HUES48 (cell line): ENCODE measurements at regions not wholly inside any gene's neighbourhood (a gene's known extent, or its start where the extent isn't known, plus 50 kb on each side); places are given as distances from the start of the nearest gene placed in this dataset.

ENCODE experiments used
- H3K27ac ChIP-seq: one replicate; pipeline ENCODE4 v1.7.0; 2013; ENCODE audit warnings: low read depth, low read length, inconsistent platforms
- H3K27me3 ChIP-seq: 2 replicates; pipeline ENCODE4 v1.6.1; 2013; ENCODE audit warnings: mild to moderate bottlenecking, low read length; ENCODE audit not compliant: control insufficient read depth, insufficient read depth
- H3K36me3 ChIP-seq: 2 replicates; pipeline ENCODE4 v1.6.1; 2013; ENCODE audit warnings: low read length; ENCODE audit not compliant: control insufficient read depth, insufficient read depth
- H3K4me1 ChIP-seq: 2 replicates; pipeline ENCODE4 v1.6.1; 2013; ENCODE audit warnings: mild to moderate bottlenecking, low read length; ENCODE audit not compliant: control insufficient read depth, insufficient read depth
- H3K4me3 ChIP-seq: 2 replicates; pipeline ENCODE4 v1.5.1; 2013; ENCODE audit warnings: mild to moderate bottlenecking, low read depth, low read length
- H3K9ac ChIP-seq: 2 replicates; pipeline ENCODE4 v1.6.1; 2013; ENCODE audit warnings: mild to moderate bottlenecking, low read depth, low read length, moderate library complexity
- H3K9me3 ChIP-seq: 2 replicates; pipeline ENCODE4 v1.6.1; 2013; ENCODE audit warnings: low read length; ENCODE audit not compliant: control insufficient read depth, insufficient read depth

GRCh38 chr6:104282581-104282980 is 577.1 kb downstream of the HACE1 start:
- Histone ChIP-seq H3K9me3 (no peaks in the 10 kb centered on the region), H3K4me1 (no peaks in the 10 kb centered on the region), H3K27me3 (no peaks in the 10 kb centered on the region), H3K27ac (no peak overlapping the region), H3K36me3 (no peaks in the 10 kb centered on the region), H3K4me3 (no peak overlapping the region), H3K9ac (no peak overlapping the region)

- no peaks in the 10 kb centered on the region for H3K4me1 ChIP-seq
- H3K9ac ChIP-seq, result no peak overlapping the region
- no peak overlapping the region for H3K4me3 ChIP-seq
- no peaks in the 10 kb centered on the region for H3K36me3 ChIP-seq
- H3K27me3 ChIP-seq, result no peaks in the 10 kb centered on the region
- H3K9me3 ChIP-seq, result 0 out of 2 replicates have a peak, but pooled peaks cover 6% of the 10 kb centered on the region
- no peak overlapping the region for H3K27ac ChIP-seq
These were observed 578.3 kb downstream of the HACE1 start for GRCh38 chr6:104281370-104281769.

GRCh38 chr6:104268389-104268788 is 591.3 kb downstream of the HACE1 start:
- Histone ChIP-seq H3K27ac (no peak overlapping the region), H3K4me3 (no peak overlapping the region), H3K9ac (no peak overlapping the region), H3K4me1 (no peaks in the 10 kb centered on the region), H3K36me3 (no peaks in the 10 kb centered on the region), H3K9me3 (no peaks in the 10 kb centered on the region), H3K27me3 (no peaks in the 10 kb centered on the region)

GRCh38 chr6:104266922-104267321 is 592.8 kb downstream of the HACE1 start:
- H3K9ac ChIP-seq, result no peak overlapping the region
- H3K9me3 ChIP-seq, result no peaks in the 10 kb centered on the region
- no peak overlapping the region for H3K27ac ChIP-seq
- H3K27me3 ChIP-seq, result no peaks in the 10 kb centered on the region
- H3K36me3 ChIP-seq, result no peaks in the 10 kb centered on the region
- no peak overlapping the region for H3K4me3 ChIP-seq
- no peaks in the 10 kb centered on the region for H3K4me1 ChIP-seq

GRCh38 chr6:104256646-104257045 is 603.1 kb downstream of the HACE1 start:
- Histone ChIP-seq H3K27ac (no peak overlapping the region), H3K9ac (no peak overlapping the region), H3K4me1 (no peaks in the 10 kb centered on the region), H3K27me3 (no peaks in the 10 kb centered on the region), H3K9me3 (no peaks in the 10 kb centered on the region), H3K36me3 (no peaks in the 10 kb centered on the region), H3K4me3 (no peak overlapping the region)

- H3K9me3 ChIP-seq, result no peaks in the 10 kb centered on the region
- no peak overlapping the region for H3K4me3 ChIP-seq
- H3K4me1 ChIP-seq, result peaks cover 8% of the 10 kb centered on the region; the same call in 1 of the 2 replicates
- no peaks in the 10 kb centered on the region for H3K36me3 ChIP-seq
- no peaks in the 10 kb centered on the region for H3K27me3 ChIP-seq
- H3K9ac ChIP-seq, result no peak overlapping the region
- H3K27ac ChIP-seq, result no peak overlapping the region
These were observed 606.5 kb downstream of the HACE1 start for GRCh38 chr6:104253236-104253635.

GRCh38 chr6:104252276-104252675 is 607.4 kb downstream of the HACE1 start:
- no peak overlapping the region for H3K27ac ChIP-seq
- no peak overlapping the region for H3K4me3 ChIP-seq
- no peak overlapping the region for H3K9ac ChIP-seq
- H3K9me3 ChIP-seq, result no peaks in the 10 kb centered on the region
- no peaks in the 10 kb centered on the region for H3K27me3 ChIP-seq
- no peaks in the 10 kb centered on the region for H3K36me3 ChIP-seq
- peaks cover 8% of the 10 kb centered on the region; the same call in 1 of the 2 replicates for H3K4me1 ChIP-seq

GRCh38 chr6:104251651-104252050 is 608.1 kb downstream of the HACE1 start:
- peaks cover 8% of the 10 kb centered on the region; the same call in 1 of the 2 replicates for H3K4me1 ChIP-seq
- no peaks in the 10 kb centered on the region for H3K9me3 ChIP-seq
- no peaks in the 10 kb centered on the region for H3K36me3 ChIP-seq
- no peak overlapping the region for H3K4me3 ChIP-seq
- no peaks in the 10 kb centered on the region for H3K27me3 ChIP-seq
- no peak overlapping the region for H3K9ac ChIP-seq
- H3K27ac ChIP-seq, result no peak overlapping the region

GRCh38 chr6:104240865-104241264 is 618.9 kb downstream of the HACE1 start:
- H3K4me3 ChIP-seq, result no peak overlapping the region
- no peak overlapping the region for H3K27ac ChIP-seq
- H3K36me3 ChIP-seq, result no peaks in the 10 kb centered on the region
- no peaks in the 10 kb centered on the region for H3K4me1 ChIP-seq
- H3K27me3 ChIP-seq, result no peaks in the 10 kb centered on the region
- H3K9ac ChIP-seq, result no peak overlapping the region
- no peaks in the 10 kb centered on the region for H3K9me3 ChIP-seq

GRCh38 chr6:104239971-104240370 is 619.7 kb downstream of the HACE1 start:
- no peak overlapping the region for H3K9ac ChIP-seq
- no peaks in the 10 kb centered on the region for H3K4me1 ChIP-seq
- H3K9me3 ChIP-seq, result no peaks in the 10 kb centered on the region

GRCh38 chr6:104229057-104229456 is 630.7 kb downstream of the HACE1 start:
- Histone ChIP-seq H3K9me3 (no peaks in the 10 kb centered on the region), H3K27ac (no peak overlapping the region), H3K4me1 (0 out of 2 replicates have a peak, but pooled peaks cover 4% of the 10 kb centered on the region), H3K27me3 (no peaks in the 10 kb centered on the region), H3K9ac (no peak overlapping the region), H3K36me3 (no peaks in the 10 kb centered on the region), H3K4me3 (no peak overlapping the region)

More at GRCh38 chr6:104239971-104240370, 619.7 kb downstream of the HACE1 start:
- no peaks in the 10 kb centered on the region for H3K36me3 ChIP-seq
- no peak overlapping the region for H3K27ac ChIP-seq
- no peak overlapping the region for H3K4me3 ChIP-seq
- no peaks in the 10 kb centered on the region for H3K27me3 ChIP-seq

- H3K9ac ChIP-seq, result no peak overlapping the region
- H3K4me3 ChIP-seq, result no peak overlapping the region
- H3K27me3 ChIP-seq, result no peaks in the 10 kb centered on the region
- H3K4me1 ChIP-seq, result no peaks in the 10 kb centered on the region
- H3K27ac ChIP-seq, result no peak overlapping the region
- no peaks in the 10 kb centered on the region for H3K9me3 ChIP-seq
- H3K36me3 ChIP-seq, result no peaks in the 10 kb centered on the region
These were observed 632.2 kb downstream of the HACE1 start for GRCh38 chr6:104227508-104227907.
